GM23338 (cell line): ENCODE measurements at regions not wholly inside any gene's neighbourhood (a gene's known extent, or its start where the extent isn't known, plus 50 kb on each side); places are given as distances from the start of the nearest gene placed in this dataset.

Experiments
- ATAC-seq: fragments of 200-7000 bp; cut with Tn5 transposase; 3 replicates; pipeline ENCODE4 v1.9.1; 2020
- DNase-seq: peaks from one replicate; pipeline ENCODE4 v3.0.0-alpha.2; 2015; ENCODE audit warnings: low spot score
- H2AFZ ChIP-seq: fragments of 200-600 bp; sonication (generic); 2 replicates; pipeline ENCODE4 v1.8.0; 2016; ENCODE audit warnings: antibody characterized with exemption, mild to moderate bottlenecking, moderate library complexity
- H3F3A ChIP-seq: fragments of 200-600 bp; sonication (generic); replicated peaks from 2 replicates; pipeline ENCODE4 v1.8.0; 2017; ENCODE audit warnings: antibody characterized with exemption, mixed run types, low read depth
- H3K27ac ChIP-seq: fragments of 200-600 bp; sonication (generic); 2 replicates; pipeline ENCODE4 v1.6.1; 2016; ENCODE audit warnings: low read depth
- H3K27me3 ChIP-seq: fragments of 200-600 bp; sonication (generic); 2 replicates; pipeline ENCODE4 v1.8.0; 2016; ENCODE audit warnings: mild to moderate bottlenecking, mixed run types, moderate library complexity; ENCODE audit not compliant: insufficient read depth
- H3K36me3 ChIP-seq: fragments of 200-600 bp; sonication (generic); 2 replicates; pipeline ENCODE4 v1.8.0; 2016; ENCODE audit warnings: mild to moderate bottlenecking; ENCODE audit not compliant: insufficient read depth
- H3K4me1 ChIP-seq: fragments of 200-600 bp; sonication (generic); 2 replicates; pipeline ENCODE4 v1.8.0; 2016; ENCODE audit warnings: mild to moderate bottlenecking, moderate library complexity; ENCODE audit not compliant: insufficient read depth
- H3K4me2 ChIP-seq: fragments of 200-600 bp; sonication (generic); 2 replicates; pipeline ENCODE4 v1.7.1; 2017; ENCODE audit warnings: mixed run types
- H3K4me3 ChIP-seq: fragments of 200-600 bp; sonication (generic); 2 replicates; pipeline ENCODE4 v1.6.1; 2016; ENCODE audit warnings: mixed run types
- H3K79me2 ChIP-seq: fragments of 200-600 bp; sonication (generic); replicated peaks from 2 replicates; pipeline ENCODE4 v1.8.0; 2017; ENCODE audit warnings: mild to moderate bottlenecking; ENCODE audit not compliant: insufficient read depth
- H3K9me2 ChIP-seq: fragments of 200-600 bp; sonication (generic); 2 replicates; pipeline ENCODE4 v1.8.0; 2017; ENCODE audit not compliant: insufficient read depth
- H4K20me1 ChIP-seq: fragments of 200-600 bp; sonication (generic); replicated peaks from 2 replicates; pipeline ENCODE4 v1.8.0; 2017; ENCODE audit warnings: mild to moderate bottlenecking; ENCODE audit not compliant: insufficient read depth
- H3K27ac Mint-ChIP-seq: 2 replicates; pipeline ENCODE4 v1.8.0; 2020; ENCODE audit warnings: inconsistent platforms, mild to moderate bottlenecking, moderate library complexity, mixed read lengths
- H3K27me3 Mint-ChIP-seq: 3 replicates; pipeline ENCODE4 v1.8.0; 2022; ENCODE audit warnings: low read depth, mild to moderate bottlenecking, moderate library complexity, mixed read lengths, inconsistent platforms; ENCODE audit not compliant: insufficient read depth, poor library complexity
- H3K36me3 Mint-ChIP-seq: 3 replicates; pipeline ENCODE4 v1.8.0; 2021; ENCODE audit warnings: low read depth, mild to moderate bottlenecking, inconsistent platforms, moderate library complexity, mixed read lengths
- H3K4me1 Mint-ChIP-seq: 3 replicates; pipeline ENCODE4 v1.8.0; 2020; ENCODE audit warnings: mild to moderate bottlenecking, inconsistent platforms, mixed read lengths
- H3K4me3 Mint-ChIP-seq: 3 replicates; pipeline ENCODE4 v1.8.0; 2021; ENCODE audit warnings: moderate library complexity, mild to moderate bottlenecking, inconsistent platforms, mixed read lengths
- H3K9me3 Mint-ChIP-seq: 3 replicates; pipeline ENCODE4 v1.8.0; 2020; ENCODE audit warnings: moderate library complexity, mild to moderate bottlenecking, inconsistent platforms, mixed read lengths
- CREB1 ChIP-seq: fragments of 250-450 bp; sonication (Bioruptor Pico); IDR thresholded peaks from 2 replicates; pipeline ENCODE4 v1.5.0; 2020; ENCODE audit warnings: low read depth, mild to moderate bottlenecking, moderate library complexity
- CTCF ChIP-seq, 2 experiments: fragments of 200-600 bp in 1 of 2; sonication (generic) in 1 of 2; conservative IDR thresholded peaks; 2 replicates each; pipeline versions ENCODE4 v1.5.1 to v1.6.1; 2016 to 2017; ENCODE audit warnings: antibody characterized with exemption in 2 of 2, low read depth in 2 of 2, mild to moderate bottlenecking in 2 of 2, moderate library complexity in 1 of 2
- EZH2 ChIP-seq: fragments of 200-600 bp; sonication (generic); IDR thresholded peaks from one replicate; pipeline ENCODE4 v1.8.0; 2017; ENCODE audit warnings: antibody characterized with exemption, mild to moderate bottlenecking, low read depth; ENCODE audit not compliant: unreplicated experiment
- JUNB ChIP-seq: IDR thresholded peaks from one replicate; pipeline ENCODE4 v1.6.1; 2016; ENCODE audit warnings: antibody characterized with exemption; ENCODE audit not compliant: unreplicated experiment
- REST ChIP-seq: IDR thresholded peaks from one replicate; pipeline ENCODE4 v1.6.1; 2018; ENCODE audit warnings: antibody characterized with exemption; ENCODE audit not compliant: unreplicated experiment
- STAT1 ChIP-seq: IDR thresholded peaks from one replicate; pipeline ENCODE4 v1.6.1; 2016; ENCODE audit warnings: antibody characterized with exemption; ENCODE audit not compliant: unreplicated experiment
- ZNF114 ChIP-seq: fragments of 250-450 bp; sonication (Bioruptor Pico); IDR thresholded peaks from 2 replicates; pipeline ENCODE4 v1.5.0; 2020; ENCODE audit warnings: mild to moderate bottlenecking, moderate library complexity
- ZNF331 ChIP-seq: fragments of 250-450 bp; sonication (Bioruptor Pico); IDR thresholded peaks from 2 replicates; pipeline ENCODE4 v1.5.0; 2020; ENCODE audit warnings: low read depth, mild to moderate bottlenecking, moderate library complexity
- TF ChIP-seq, protein P1 (sequence below): IDR thresholded peaks from 2 replicates; pipeline ENCODE4 v1.6.1; 2016; ENCODE audit warnings: antibody characterized with exemption

DNA sequence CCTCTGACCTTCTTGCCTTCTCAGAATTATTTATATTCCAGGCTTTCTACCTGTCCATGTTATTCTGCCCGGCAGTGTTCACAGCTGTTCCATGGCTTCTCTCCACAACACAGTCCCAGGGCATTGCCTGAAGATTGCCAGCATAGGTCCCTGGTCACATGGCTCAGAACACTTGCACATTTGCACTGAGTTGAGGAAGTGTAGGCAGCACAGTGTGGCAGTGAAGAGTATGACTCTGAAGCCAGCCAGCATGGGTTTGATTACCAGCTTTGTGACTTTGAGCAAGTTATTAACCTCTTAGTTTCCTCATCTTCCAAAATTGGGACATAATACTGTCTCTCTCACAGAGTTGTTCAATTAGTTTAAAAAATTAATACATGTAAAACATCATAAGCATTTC lies 73.2 kb upstream of the NEUROD6 start:
- Histone ChIP-seq H3K9me2 (no peaks in the 10 kb centered on the region), H3K4me3 (no peak overlapping the region), H3K27ac (no peak overlapping the region), H3K36me3 (no peaks in the 10 kb centered on the region), H3K4me2 (no peak overlapping the region), H2AFZ (no peak overlapping the region), H3K27me3 (no peaks in the 10 kb centered on the region), H4K20me1 (no peaks in the 10 kb centered on the region), H3F3A (no peaks in the 10 kb centered on the region), H3K79me2 (no peaks in the 10 kb centered on the region), H3K4me1 (peaks cover 8% of the 10 kb centered on the region)
- H3K4me3 Mint-ChIP-seq = no peak overlapping the region
- no peaks in the 10 kb centered on the region for H3K36me3 Mint-ChIP-seq
- no peaks in the 10 kb centered on the region for H3K9me3 Mint-ChIP-seq
- H3K27ac Mint-ChIP-seq = no peak overlapping the region
- ATAC-seq (no peak), DNase-seq (no peak)
- peaks cover 6% of the 10 kb centered on the region for H3K27me3 Mint-ChIP-seq
- TF ChIP-seq ZNF331 (no peak), REST (no peak), CTCF (conservative IDR thresholded peaks at IDR 0.05; ENCODE audit: low read depth in 2 of 2) (no peak), EZH2 (no peak), CREB1 (CRISPR knock-in tag) (no peak), STAT1 (no peak)
- H3K4me1 Mint-ChIP-seq = peaks cover 10% of the 10 kb centered on the region

DNA sequence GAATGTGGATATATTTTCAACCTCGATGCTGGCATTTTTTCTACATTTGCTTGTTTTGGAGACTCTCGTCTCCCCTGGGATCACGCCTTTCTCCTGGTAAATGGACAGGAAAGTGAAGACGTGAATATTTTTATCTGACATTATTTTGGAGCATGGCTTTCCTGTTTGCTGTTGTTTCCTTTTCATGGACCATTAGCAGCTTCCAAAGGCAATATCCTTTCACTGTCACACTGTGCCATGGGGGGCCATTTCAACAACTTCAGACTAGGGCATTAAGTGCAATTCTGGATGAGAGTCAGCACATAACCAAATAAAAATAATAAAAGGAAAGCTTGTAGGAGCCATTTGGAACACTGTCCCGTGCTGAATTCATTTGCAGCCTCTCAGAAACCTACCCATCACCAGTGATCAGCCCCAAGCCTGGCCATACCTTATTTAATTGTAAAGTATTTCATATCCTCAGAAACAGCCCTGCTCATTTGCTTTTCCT lies 75.9 kb upstream of the NEUROD6 start:
- ATAC-seq = no peak
- peak overlapping the region; percentile 38; the same call in 1 of the 2 replicates for H2AFZ ChIP-seq
- Mint-ChIP-seq H3K4me1 (peaks cover 10% of the 10 kb centered on the region), H3K27me3 (peaks cover 6% of the 10 kb centered on the region), H3K27ac (no peak overlapping the region), H3K4me3 (no peak overlapping the region), H3K9me3 (no peaks in the 10 kb centered on the region), H3K36me3 (no peaks in the 10 kb centered on the region)
- H4K20me1 ChIP-seq = no peaks in the 10 kb centered on the region
- H3K4me3 ChIP-seq = no peak overlapping the region
- H3K4me1 ChIP-seq = peaks cover 8% of the 10 kb centered on the region
- H3F3A ChIP-seq = no peaks in the 10 kb centered on the region
- no peak overlapping the region for H3K27ac ChIP-seq
- no peak overlapping the region for H3K4me2 ChIP-seq
- no peaks in the 10 kb centered on the region for H3K79me2 ChIP-seq
- H3K9me2 ChIP-seq = no peaks in the 10 kb centered on the region
- no peaks in the 10 kb centered on the region for H3K36me3 ChIP-seq
- TF ChIP-seq, protein P1, sequence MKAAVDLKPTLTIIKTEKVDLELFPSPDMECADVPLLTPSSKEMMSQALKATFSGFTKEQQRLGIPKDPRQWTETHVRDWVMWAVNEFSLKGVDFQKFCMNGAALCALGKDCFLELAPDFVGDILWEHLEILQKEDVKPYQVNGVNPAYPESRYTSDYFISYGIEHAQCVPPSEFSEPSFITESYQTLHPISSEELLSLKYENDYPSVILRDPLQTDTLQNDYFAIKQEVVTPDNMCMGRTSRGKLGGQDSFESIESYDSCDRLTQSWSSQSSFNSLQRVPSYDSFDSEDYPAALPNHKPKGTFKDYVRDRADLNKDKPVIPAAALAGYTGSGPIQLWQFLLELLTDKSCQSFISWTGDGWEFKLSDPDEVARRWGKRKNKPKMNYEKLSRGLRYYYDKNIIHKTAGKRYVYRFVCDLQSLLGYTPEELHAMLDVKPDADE = no peak
- no peak for TF ChIP-seq STAT1
- no peak for TF ChIP-seq JUNB
- TF ChIP-seq ZNF114 (CRISPR knock-in tag) = no peak
- H3K27me3 ChIP-seq = no peaks in the 10 kb centered on the region
- no peak for DNase-seq
